B cell (primary cell): ENCODE measurements at regions not wholly inside any gene's neighbourhood (a gene's known extent, or its start where the extent isn't known, plus 50 kb on each side); places are given as distances from the start of the nearest gene placed in this dataset.

Experiments
- ATAC-seq: fragments of 200-7000 bp; cut with Tn5 transposase; one replicate; pipeline ENCODE4 v1.10.0; 2021; ENCODE audit warnings: low read depth, mild to moderate bottlenecking, moderate number of reproducible peaks, moderate library complexity
- CTCF ChIA-PET: fragments of 350-600 bp; sonication (Branson Sonifier 250); formaldehyde crosslinking; loops from one replicate; lab custom pipeline; 2021; ENCODE audit warnings: antibody characterized with exemption, inconsistent platforms; lab: Charles Lee
- POLR2A ChIA-PET: fragments of 350-600 bp; sonication (Branson Sonifier 250); formaldehyde crosslinking; loops from one replicate; lab custom pipeline; 2021; ENCODE audit warnings: antibody characterized with exemption; lab: Charles Lee
- DNase-seq: peaks from one replicate; pipeline ENCODE4 v3.0.0; 2013
- H2AFZ ChIP-seq: 2 replicates; pipeline ENCODE4 v1.6.1; 2012; ENCODE audit warnings: mild to moderate bottlenecking, low read depth, low read length; ENCODE audit not compliant: insufficient read depth, poor library complexity, severe bottlenecking
- H3K27ac ChIP-seq, 2 donors: 1 replicate in 1 of 2; 2 replicates in 1 of 2; pipeline ENCODE4 v1.5.1; 2012 to 2013; ENCODE audit warnings: low read length in 2 of 2, mild to moderate bottlenecking in 2 of 2, moderate library complexity in 1 of 2
- H3K27me3 ChIP-seq, 4 experiments: fragments of 200-600 bp in 1 of 4; sonication (generic) in 1 of 4; replicated peaks in 1 of 4; 1 replicate in 2 of 4; 2 replicates in 2 of 4; pipeline versions ENCODE4 v1.6.1 to v1.7.0; 2013 to 2016; ENCODE audit warnings: low read length in 3 of 4, mild to moderate bottlenecking in 2 of 4, mixed read lengths in 1 of 4, moderate library complexity in 1 of 4; ENCODE audit not compliant: insufficient read depth in 4 of 4, control insufficient read depth in 3 of 4; ENCODE audit errors: control extremely low read depth in 1 of 4
- H3K36me3 ChIP-seq, 2 experiments: replicated peaks in 1 of 2; 1 replicate in 1 of 2; 2 replicates in 1 of 2; pipeline versions ENCODE4 v1.6.1 to v1.7.1; 2013; ENCODE audit warnings: low read length in 1 of 2; ENCODE audit not compliant: insufficient read depth in 2 of 2, control insufficient read depth in 1 of 2; ENCODE audit errors: control extremely low read depth in 1 of 2, extremely low read depth in 1 of 2
- H3K4me1 ChIP-seq, 2 donors: fragments of 200-600 bp in 1 of 2; sonication (generic) in 1 of 2; 1 replicate in 1 of 2; 2 replicates in 1 of 2; pipeline versions ENCODE4 v1.5.1 to v1.6.1; 2013 to 2017; ENCODE audit warnings: low read length in 2 of 2; ENCODE audit not compliant: control insufficient read depth in 2 of 2, insufficient read depth in 2 of 2
- H3K4me2 ChIP-seq: replicated peaks from 2 replicates; pipeline ENCODE3; 2012; ENCODE audit warnings: mild to moderate bottlenecking, low read depth, low read length; ENCODE audit not compliant: poor library complexity, severe bottlenecking
- H3K4me3 ChIP-seq, 5 experiments: fragments of 200-600 bp in 1 of 5; sonication (generic) in 1 of 5; 1 replicate in 3 of 5; 2 replicates in 2 of 5; pipeline versions ENCODE4 v1.5.1 to v1.7.0; 2011 to 2016; ENCODE audit warnings: low read length in 4 of 5, mild to moderate bottlenecking in 4 of 5, low read depth in 2 of 5, control low read depth in 1 of 5, moderate library complexity in 1 of 5; ENCODE audit not compliant: insufficient read depth in 1 of 5; ENCODE audit errors: control extremely low read depth in 1 of 5, extremely low read depth in 1 of 5
- H3K79me2 ChIP-seq: fragments of 200-600 bp; sonication (generic); one replicate; pipeline ENCODE4 v1.6.0; 2016; ENCODE audit warnings: low read length; ENCODE audit not compliant: control insufficient read depth, insufficient read depth
- H3K9ac ChIP-seq: fragments of 200-600 bp; sonication (generic); 2 replicates; pipeline ENCODE4 v1.6.1; 2017; ENCODE audit warnings: mild to moderate bottlenecking, low read length, moderate library complexity
- H3K9me3 ChIP-seq, 3 donors: one replicate each; pipeline versions ENCODE4 v1.6.1 to v1.7.1; 2013; ENCODE audit warnings: low read length in 2 of 3; ENCODE audit not compliant: control insufficient read depth in 2 of 3, insufficient read depth in 1 of 3; ENCODE audit errors: control extremely low read depth in 1 of 3
- H4K20me1 ChIP-seq: 2 replicates; pipeline ENCODE4 v1.6.0; 2012; ENCODE audit warnings: mild to moderate bottlenecking, low read length; ENCODE audit not compliant: insufficient read depth, control insufficient read depth, poor library complexity, severe bottlenecking
- H3K27ac Mint-ChIP-seq: one replicate; pipeline ENCODE4 v1.8.0; 2021; ENCODE audit warnings: mixed read lengths
- H3K27me3 Mint-ChIP-seq: one replicate; pipeline ENCODE4 v1.8.0; 2021; ENCODE audit warnings: mixed read lengths
- H3K4me1 Mint-ChIP-seq: one replicate; pipeline ENCODE4 v1.8.0; 2021; ENCODE audit warnings: mixed read lengths
- H3K4me3 Mint-ChIP-seq: one replicate; pipeline ENCODE4 v1.8.0; 2021; ENCODE audit warnings: mixed read lengths
- H3K9me3 Mint-ChIP-seq: one replicate; pipeline ENCODE4 v1.8.0; 2022; ENCODE audit warnings: mixed read lengths; ENCODE audit not compliant: insufficient read depth
- EZH2 ChIP-seq: IDR thresholded peaks from 2 replicates; pipeline ENCODE4 v1.6.1; 2012; ENCODE audit warnings: borderline replicate concordance, low read depth, mild to moderate bottlenecking, moderate library complexity, low read length; ENCODE audit not compliant: insufficient read depth, poor library complexity, severe bottlenecking
- WGBS: methylation state at CpG from one replicate; pipeline ENCODE4 v1.1.5; 2013; ENCODE audit warnings: missing lambda C conversion rate; ENCODE audit not compliant: insufficient coverage; 5-methylcytosine and 5-hydroxymethylcytosine counted together
- intact Hi-C: fragments of 100-400 bp; cut with micrococcal nuclease; formaldehyde crosslinking; loops from one replicate; pipeline ENCODE4 v1.10.0; 2022
- TF ChIP-seq, protein P1 (sequence below): fragments of 200-600 bp; IDR thresholded peaks from one replicate; pipeline ENCODE4 v1.8.0; 2022; ENCODE audit warnings: antibody characterized with exemption, mild to moderate bottlenecking

DNA sequence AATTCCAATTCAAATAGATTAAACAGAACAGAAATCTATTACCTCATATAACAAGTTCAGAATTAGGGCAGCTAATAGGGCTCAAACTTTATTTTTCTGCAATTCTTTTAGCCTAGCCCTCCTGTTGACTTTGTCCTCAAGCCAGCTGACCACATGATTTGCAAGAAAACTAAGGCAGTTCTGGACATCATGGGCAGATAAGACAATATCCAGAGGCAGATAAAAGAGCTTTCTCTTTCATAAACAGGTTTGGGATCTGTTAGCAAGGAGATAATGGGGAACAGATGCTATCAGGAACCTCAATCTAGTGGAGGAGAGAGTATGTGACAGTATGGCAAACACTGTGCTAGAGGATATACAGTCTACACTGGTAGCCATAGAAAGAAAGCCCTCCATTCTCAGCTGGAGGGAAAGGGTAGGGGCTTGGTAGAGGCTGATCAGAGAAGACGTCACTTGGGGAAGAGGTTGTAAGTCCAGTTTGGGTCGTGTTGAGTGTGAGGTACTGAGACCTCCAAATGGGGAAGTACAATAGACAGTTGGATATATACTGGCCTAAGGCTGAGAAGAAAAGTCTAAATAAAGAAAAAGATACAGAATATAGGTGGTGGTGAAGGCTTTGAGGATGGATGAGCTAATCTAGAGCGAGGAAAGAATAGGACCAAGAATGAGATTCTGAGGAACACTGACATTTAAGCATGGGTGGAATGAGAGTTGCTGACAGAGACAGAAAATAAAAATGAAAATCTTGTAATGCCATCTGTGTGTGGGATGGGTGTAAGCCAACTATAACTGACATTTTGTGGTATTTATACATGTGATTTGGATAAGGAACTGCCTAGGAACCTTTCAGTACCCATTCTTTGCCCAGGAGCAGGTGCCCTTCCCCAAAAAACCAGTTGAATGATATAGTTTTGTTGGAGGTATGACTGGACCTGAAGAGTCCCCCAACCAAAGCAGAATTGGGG lies 67.4 kb downstream of the CYB561 start:
- H3K4me2 ChIP-seq = no peak overlapping the region
- H2AFZ ChIP-seq = no peak overlapping the region
- DNase-seq = no peak
- no peak overlapping the region for H3K27ac Mint-ChIP-seq
- no peak overlapping the region for H3K27ac ChIP-seq
- no peaks in the 10 kb centered on the region for H4K20me1 ChIP-seq
- H3K4me3 ChIP-seq = no peak overlapping the region
- H3K4me1 ChIP-seq = no peaks in the 10 kb centered on the region
- no peaks in the 10 kb centered on the region for H3K36me3 ChIP-seq
- TF ChIP-seq, protein P1, sequence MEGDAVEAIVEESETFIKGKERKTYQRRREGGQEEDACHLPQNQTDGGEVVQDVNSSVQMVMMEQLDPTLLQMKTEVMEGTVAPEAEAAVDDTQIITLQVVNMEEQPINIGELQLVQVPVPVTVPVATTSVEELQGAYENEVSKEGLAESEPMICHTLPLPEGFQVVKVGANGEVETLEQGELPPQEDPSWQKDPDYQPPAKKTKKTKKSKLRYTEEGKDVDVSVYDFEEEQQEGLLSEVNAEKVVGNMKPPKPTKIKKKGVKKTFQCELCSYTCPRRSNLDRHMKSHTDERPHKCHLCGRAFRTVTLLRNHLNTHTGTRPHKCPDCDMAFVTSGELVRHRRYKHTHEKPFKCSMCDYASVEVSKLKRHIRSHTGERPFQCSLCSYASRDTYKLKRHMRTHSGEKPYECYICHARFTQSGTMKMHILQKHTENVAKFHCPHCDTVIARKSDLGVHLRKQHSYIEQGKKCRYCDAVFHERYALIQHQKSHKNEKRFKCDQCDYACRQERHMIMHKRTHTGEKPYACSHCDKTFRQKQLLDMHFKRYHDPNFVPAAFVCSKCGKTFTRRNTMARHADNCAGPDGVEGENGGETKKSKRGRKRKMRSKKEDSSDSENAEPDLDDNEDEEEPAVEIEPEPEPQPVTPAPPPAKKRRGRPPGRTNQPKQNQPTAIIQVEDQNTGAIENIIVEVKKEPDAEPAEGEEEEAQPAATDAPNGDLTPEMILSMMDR = no peak
- no peak for TF ChIP-seq EZH2
- H3K9ac ChIP-seq = no peak overlapping the region
- CTCF ChIA-PET = no interaction called here
- ATAC-seq = no peak
- POLR2A ChIA-PET = no interaction called here
- no peaks in the 10 kb centered on the region for H3K4me1 Mint-ChIP-seq
- H3K27me3 ChIP-seq = no peaks in the 10 kb centered on the region
- no peak overlapping the region for H3K4me3 Mint-ChIP-seq
- peaks cover 0 to 5% (median 2%) of the 10 kb centered on the region in 3 donors for H3K9me3 ChIP-seq
- intact Hi-C loops = no loop called here
- H3K27me3 Mint-ChIP-seq = no peaks in the 10 kb centered on the region
- peaks cover 3% of the 10 kb centered on the region for H3K9me3 Mint-ChIP-seq
- no peaks in the 10 kb centered on the region for H3K79me2 ChIP-seq
- 58% methylated on average over 3 of the region's 3 CpGs for WGBS

DNA sequence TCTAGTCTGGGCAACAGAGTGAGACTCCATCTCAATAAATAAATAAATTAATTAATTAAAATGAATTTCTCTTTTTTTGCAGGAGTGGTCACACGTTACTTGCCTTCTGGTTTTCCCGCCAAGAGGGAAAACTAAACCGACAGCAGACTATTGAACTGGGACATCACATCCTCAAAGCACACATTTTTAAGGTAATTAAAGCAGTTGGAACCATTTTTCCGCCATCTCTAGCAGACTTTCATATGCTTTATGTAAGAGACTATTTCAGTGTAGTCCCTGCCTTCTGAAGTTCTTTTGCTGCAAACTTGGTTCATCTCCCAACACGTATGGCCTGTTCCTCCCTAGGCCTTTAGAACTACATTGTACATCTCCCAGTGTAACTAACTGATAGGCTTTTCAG lies 66.5 kb downstream of the CYB561 start:
- H3K4me1 Mint-ChIP-seq = no peaks in the 10 kb centered on the region
- no peak for DNase-seq
- POLR2A ChIA-PET = no interaction called here
- no peaks in the 10 kb centered on the region for H3K79me2 ChIP-seq
- TF ChIP-seq, protein P1 = no peak
- no peak for TF ChIP-seq EZH2
- intact Hi-C loops = no loop called here
- no peak overlapping the region for H3K4me3 ChIP-seq
- no CpG with 5 or more reads among the region's 5 CpGs for WGBS
- no peaks in the 10 kb centered on the region for H3K27me3 Mint-ChIP-seq
- H3K27ac ChIP-seq = no peak overlapping the region
- no peaks in the 10 kb centered on the region for H3K36me3 ChIP-seq
- CTCF ChIA-PET = no interaction called here
- no peak overlapping the region for H3K4me2 ChIP-seq
- no peaks in the 10 kb centered on the region for H3K4me1 ChIP-seq
- H4K20me1 ChIP-seq = no peaks in the 10 kb centered on the region
- no peak overlapping the region for H3K4me3 Mint-ChIP-seq
- peaks cover 3% of the 10 kb centered on the region for H3K9me3 Mint-ChIP-seq
- no peak overlapping the region for H3K9ac ChIP-seq
- peaks cover 0 to 5% (median 2%) of the 10 kb centered on the region in 3 donors for H3K9me3 ChIP-seq
- H2AFZ ChIP-seq = no peak overlapping the region
- H3K27ac Mint-ChIP-seq = no peak overlapping the region
- ATAC-seq = no peak
- no peaks in the 10 kb centered on the region for H3K27me3 ChIP-seq
